Body of pancreas (tissue), 4 donors: ENCODE measurements at regions not wholly inside any gene's neighbourhood (a gene's known extent, or its start where the extent isn't known, plus 50 kb on each side); places are given as distances from the start of the nearest gene placed in this dataset.

ENCODE experiments used
- CTCF ChIP-seq, 7 experiments: fragments of 450-650 bp in 4 of 7; fragments of 200-600 bp in 3 of 7; sonication (generic) in 3 of 7; IDR thresholded peaks; one replicate each; pipeline ENCODE4 v1.5.1; 2016 to 2019; ENCODE audit warnings: antibody characterized with exemption in 7 of 7
- POLR2A ChIP-seq, 3 donors: fragments of 450-650 bp; IDR thresholded peaks; one replicate each; pipeline ENCODE4 v1.6.1; 2016; ENCODE audit warnings: antibody characterized with exemption in 3 of 3, mild to moderate bottlenecking in 2 of 3

GRCh38 chr2:16099326-16099725 is 159.0 kb downstream of the MYCN start:
- TF ChIP-seq CTCF (IDR thresholded peaks at IDR 0.05) (no peak), POLR2A (IDR thresholded peaks at IDR 0.05) (no peak)
